WTC11 (cell line): ENCODE measurements at regions not wholly inside any gene's neighbourhood (a gene's known extent, or its start where the extent isn't known, plus 50 kb on each side); places are given as distances from the start of the nearest gene placed in this dataset.

Experiments
- ARID4B ChIP-seq: sonication (generic); formaldehyde crosslinking; IDR thresholded peaks from 2 replicates; pipeline ENCODE4 v1.8.0; 2023; ENCODE audit warnings: missing genetic modification reagents, mild to moderate bottlenecking, borderline replicate concordance
- ATF1 ChIP-seq: sonication (generic); formaldehyde crosslinking; IDR thresholded peaks from 2 replicates; pipeline ENCODE4 v1.8.1; 2023; ENCODE audit warnings: mild to moderate bottlenecking, moderate library complexity, missing genetic modification reagents
- ATF2 ChIP-seq: sonication (generic); formaldehyde crosslinking; IDR thresholded peaks from 2 replicates; pipeline ENCODE4 v1.8.1; 2022; ENCODE audit warnings: low read depth, missing genetic modification reagents, borderline replicate concordance
- CDX4 ChIP-seq: fragments of 250-450 bp; sonication (Bioruptor Pico); IDR thresholded peaks from 2 replicates; pipeline ENCODE4 v1.9.0; 2021; ENCODE audit warnings: moderate library complexity, mild to moderate bottlenecking, inconsistent platforms, borderline replicate concordance
- CTCF ChIP-seq: fragments of 200-600 bp; IDR thresholded peaks from 2 replicates; pipeline ENCODE4 v1.8.0; 2022; ENCODE audit warnings: antibody characterized with exemption
- E2F5 ChIP-seq: sonication (generic); formaldehyde crosslinking; IDR thresholded peaks from 2 replicates; pipeline ENCODE4 v1.8.1; 2022; ENCODE audit warnings: mild to moderate bottlenecking, moderate library complexity, missing genetic modification reagents
- ELF4 ChIP-seq: sonication (generic); formaldehyde crosslinking; IDR thresholded peaks from 2 replicates; pipeline ENCODE4 v1.8.1; 2022; ENCODE audit warnings: low read depth, mild to moderate bottlenecking, moderate library complexity, missing genetic modification reagents
- MAX ChIP-seq: sonication (generic); formaldehyde crosslinking; IDR thresholded peaks from 2 replicates; pipeline ENCODE4 v1.8.0; 2022; ENCODE audit warnings: mild to moderate bottlenecking, missing genetic modification reagents
- MLX ChIP-seq: sonication (generic); formaldehyde crosslinking; IDR thresholded peaks from 2 replicates; pipeline ENCODE4 v1.8.1; 2023; ENCODE audit warnings: mild to moderate bottlenecking, missing genetic modification reagents, moderate library complexity
- TP53 ChIP-seq: sonication (generic); formaldehyde crosslinking; IDR thresholded peaks from 2 replicates; pipeline ENCODE4 v1.8.1; 2023; ENCODE audit warnings: mild to moderate bottlenecking, missing genetic modification reagents
- ZNF396 ChIP-seq: fragments of 250-450 bp; sonication (Bioruptor Pico); IDR thresholded peaks from 2 replicates; pipeline ENCODE4 v1.8.0; 2021; ENCODE audit warnings: mild to moderate bottlenecking, moderate library complexity, borderline replicate concordance

- no peak for TF ChIP-seq ZNF396 (CRISPR knock-in tag)
- no peak for TF ChIP-seq CTCF
- TF ChIP-seq ARID4B = no peak
- TF ChIP-seq ELF4 (CRISPR knock-in tag) = no peak
- TF ChIP-seq ATF1 (CRISPR knock-in tag) = no peak
- no peak for TF ChIP-seq ATF2
- TF ChIP-seq CDX4 (CRISPR knock-in tag) = no peak
- no peak for TF ChIP-seq MAX
- no peak for TF ChIP-seq E2F5
- TF ChIP-seq TP53 = no peak
- no peak for TF ChIP-seq MLX (CRISPR knock-in tag)
Observed at GRCh38 chr4:35538807-35539206, 705.5 kb downstream of the ARAP2 start.
